NCI-H345 (cell line): ENCODE measurements at regions not wholly inside any gene's neighbourhood (a gene's known extent, or its start where the extent isn't known, plus 50 kb on each side); places are given as distances from the start of the nearest gene placed in this dataset.
"Not testable (repeated sequence)": the region's sequence is repeated elsewhere in the genome, so short reads cannot be mapped to it uniquely, and the experiment has no call there.

Experiments used
- DNase-seq: peaks from one replicate; lab custom pipeline; 2025; lab: John Stamatoyannopoulos, UW

- DNase-seq: no peak
Observed at GRCh38 chr1:104163912-104164476, 414.3 kb downstream of the AMY1C start.

- DNase-seq: no peak
Observed at GRCh38 chr1:104172243-104172681, 422.6 kb downstream of the AMY1C start.

DNA sequence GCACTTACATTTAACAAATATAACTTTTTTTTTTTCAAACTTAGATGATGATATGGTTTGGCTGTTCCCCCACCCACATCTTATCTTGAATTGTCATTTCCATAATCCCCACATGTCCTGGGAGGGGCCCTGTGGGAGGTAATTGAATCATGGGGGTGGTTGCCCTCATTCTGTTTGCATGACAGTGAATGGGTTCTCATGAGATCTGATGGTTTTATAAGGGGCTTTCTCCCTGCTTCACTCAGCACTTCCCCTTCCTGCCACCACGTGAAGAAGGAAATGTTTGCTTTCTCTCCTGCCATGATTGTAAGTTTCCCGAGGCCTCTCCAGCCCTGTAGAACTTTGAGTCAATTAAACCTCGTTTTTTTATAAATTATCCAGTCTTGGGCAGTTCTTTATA is 432.6 kb downstream of the AMY1C start:
- DNase-seq: no peak

GRCh38 chr1:104189207-104189606 is 439.5 kb downstream of the AMY1C start:
- DNase-seq: no peak

DNA sequence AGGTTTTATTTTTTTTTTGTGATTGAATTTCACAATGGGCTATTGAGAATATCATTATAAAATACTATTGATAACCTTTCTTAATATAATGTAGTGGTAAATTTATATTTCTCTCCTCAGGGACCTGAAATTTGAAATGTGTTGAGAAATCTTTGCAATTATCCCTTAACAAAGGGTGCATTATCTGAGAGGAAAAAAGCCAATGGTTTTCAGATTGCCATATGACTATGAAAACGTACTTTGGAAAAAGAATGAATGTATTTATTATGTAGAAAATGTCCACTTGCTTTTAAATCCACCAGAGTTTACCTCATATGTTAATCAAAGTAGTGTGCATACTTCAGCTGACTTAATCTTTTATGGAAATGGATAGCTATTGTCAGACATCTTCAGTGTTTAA is 441.1 kb downstream of the AMY1C start:
- no peak for DNase-seq

- no peak for DNase-seq
Observed at GRCh38 chr1:104195395-104195794, 445.7 kb downstream of the AMY1C start.

GRCh38 chr1:104196136-104196535 is 446.4 kb downstream of the AMY1C start:
- no peak for DNase-seq

DNA sequence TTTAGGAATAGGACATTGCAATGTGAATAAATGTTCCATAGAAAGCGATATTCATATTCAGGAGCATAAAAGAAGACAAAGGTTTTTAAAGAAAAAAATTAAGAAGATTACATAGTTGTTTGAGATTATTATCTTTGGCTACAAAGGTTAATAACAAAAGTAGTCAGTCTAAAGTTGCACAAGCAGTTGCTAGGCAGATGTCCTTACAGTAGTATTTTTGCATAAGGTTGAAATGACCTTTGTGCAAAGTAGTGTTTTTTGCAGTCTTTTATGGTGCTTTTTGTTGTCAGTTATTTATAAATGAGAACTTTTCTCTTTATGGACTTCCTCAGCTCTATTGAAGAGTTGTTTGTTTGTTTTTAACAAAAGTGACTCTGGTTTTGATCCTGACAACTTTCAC is 447.8 kb downstream of the AMY1C start:
- no peak for DNase-seq

GRCh38 chr1:104212239-104212638 is 462.5 kb downstream of the AMY1C start:
- no peak for DNase-seq

- DNase-seq: not testable (repeated sequence)
Observed at GRCh38 chr1:104217395-104217986, 467.8 kb downstream of the AMY1C start.

DNA sequence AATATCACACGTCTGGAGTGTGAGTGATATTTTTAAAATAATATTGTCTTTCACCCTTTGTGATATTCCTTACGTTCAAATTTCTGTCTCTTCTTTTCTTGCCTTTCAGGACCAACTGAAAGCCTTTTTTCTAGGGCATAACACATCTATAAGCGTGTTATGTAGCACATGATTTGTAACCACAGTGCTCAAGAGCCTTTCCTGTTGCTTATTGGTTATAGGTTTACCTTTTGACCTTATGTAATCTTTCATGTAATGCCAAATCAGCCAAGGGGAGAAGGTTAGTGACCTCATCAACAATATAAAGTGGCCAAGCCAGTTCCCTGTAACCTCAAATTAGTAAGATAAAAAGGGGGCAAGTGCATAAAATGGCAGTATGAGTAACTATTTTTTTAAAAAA is 480.2 kb downstream of the AMY1C start:
- no peak for DNase-seq

DNA sequence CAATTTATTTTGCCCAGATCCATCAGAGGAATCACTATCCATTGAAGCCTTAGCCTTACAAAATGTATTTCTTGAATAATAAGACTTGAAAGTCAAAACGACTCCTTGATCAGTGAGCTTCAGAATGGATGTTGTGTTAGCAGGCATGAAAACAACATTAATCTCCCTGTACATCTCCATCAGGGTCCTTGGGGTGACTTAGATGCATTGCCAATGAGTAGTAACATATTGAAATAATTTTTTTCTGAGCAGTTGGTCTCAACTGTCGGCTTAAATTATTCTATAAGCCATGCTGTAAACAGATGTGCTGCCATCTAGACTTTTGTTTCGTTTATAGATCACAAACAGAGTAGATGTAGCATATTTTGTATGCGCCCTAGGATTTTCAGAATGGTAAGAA is 482.0 kb downstream of the AMY1C start:
- no peak for DNase-seq

DNA sequence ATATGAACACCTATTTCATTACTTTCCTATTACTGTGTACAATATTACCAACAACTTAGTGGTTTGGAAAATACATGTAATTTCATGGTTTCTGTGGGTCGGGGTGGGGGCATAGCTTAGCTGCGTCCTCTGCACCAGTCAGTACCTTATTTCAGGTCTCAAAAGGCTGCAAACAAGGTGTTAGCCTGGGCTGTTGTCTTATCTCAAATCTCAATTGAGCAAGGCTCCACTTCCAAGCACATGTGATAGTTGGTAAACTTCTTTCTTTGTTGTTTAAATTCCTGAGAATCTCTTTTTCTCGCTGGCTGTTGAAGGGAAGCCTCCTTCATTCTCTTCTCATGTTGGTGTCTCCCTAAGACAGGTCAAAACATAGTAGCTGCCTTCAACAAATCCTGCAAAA is 485.4 kb downstream of the AMY1C start:
- no peak for DNase-seq

DNA sequence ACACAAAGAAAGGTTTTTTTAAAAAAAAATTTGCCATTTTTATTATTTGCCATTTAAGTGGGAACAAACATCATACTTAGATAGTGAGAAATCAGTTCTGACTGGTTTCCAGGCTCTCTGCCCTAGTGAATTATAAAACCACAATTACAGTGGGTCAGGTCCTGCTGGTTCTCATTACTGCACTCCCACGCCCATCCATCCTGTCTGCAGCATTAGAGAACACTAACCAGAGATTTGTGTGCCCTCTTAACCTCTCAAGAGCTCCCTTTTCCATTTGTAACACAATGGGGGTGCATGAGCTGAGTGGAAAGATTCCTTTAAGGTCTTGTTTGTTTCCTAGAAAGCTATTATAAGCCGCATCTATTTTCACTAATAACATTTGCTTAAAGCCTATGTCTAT is 489.3 kb downstream of the AMY1C start:
- no peak for DNase-seq

- no peak for DNase-seq
Observed at GRCh38 chr1:104248385-104248784, 498.7 kb downstream of the AMY1C start.

GRCh38 chr1:104259481-104259880 is 509.8 kb downstream of the AMY1C start:
- DNase-seq: no peak

GRCh38 chr1:104263110-104263509 is 513.4 kb downstream of the AMY1C start:
- DNase-seq: not testable (repeated sequence)

DNA sequence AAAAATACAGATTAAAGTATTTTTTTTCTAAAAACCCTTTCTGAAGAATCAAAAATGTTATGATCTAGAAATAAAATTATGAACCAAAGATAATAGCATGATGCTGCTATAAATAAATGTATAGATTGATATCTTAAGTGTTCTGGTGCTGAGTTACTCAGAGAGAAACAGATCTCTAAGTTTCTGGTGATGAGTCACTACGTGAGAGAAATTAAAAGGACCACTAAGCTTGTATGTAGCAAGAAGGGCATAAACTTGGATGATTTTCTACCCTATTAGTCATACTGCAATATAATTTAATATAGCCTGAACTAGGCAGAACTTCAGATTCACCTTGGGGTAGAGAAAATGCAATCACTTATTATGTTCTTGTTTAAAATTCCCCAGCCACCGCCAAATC is 514.8 kb downstream of the AMY1C start:
- no peak for DNase-seq

DNA sequence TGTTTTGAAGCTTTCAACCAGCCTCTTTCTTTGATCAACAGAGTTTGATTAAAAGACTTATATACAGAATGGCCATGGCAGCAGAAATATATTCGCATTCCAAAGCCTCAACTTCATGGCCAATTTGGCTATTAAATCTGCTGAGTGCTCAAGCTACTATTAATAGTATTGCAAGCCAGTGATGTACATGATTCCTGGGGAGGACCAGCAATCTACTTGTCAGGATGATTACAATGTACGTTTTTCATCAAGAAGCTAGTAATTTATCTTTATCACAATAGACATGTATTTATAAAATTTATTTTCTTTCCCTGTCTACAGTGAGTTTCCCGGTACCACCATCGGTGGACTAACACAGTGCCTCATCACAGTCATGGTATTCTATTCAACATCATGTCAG is 515.5 kb downstream of the AMY1C start:
- DNase-seq: no peak

- no peak for DNase-seq
Observed at GRCh38 chr1:104266612-104267011, 516.9 kb downstream of the AMY1C start.

DNA sequence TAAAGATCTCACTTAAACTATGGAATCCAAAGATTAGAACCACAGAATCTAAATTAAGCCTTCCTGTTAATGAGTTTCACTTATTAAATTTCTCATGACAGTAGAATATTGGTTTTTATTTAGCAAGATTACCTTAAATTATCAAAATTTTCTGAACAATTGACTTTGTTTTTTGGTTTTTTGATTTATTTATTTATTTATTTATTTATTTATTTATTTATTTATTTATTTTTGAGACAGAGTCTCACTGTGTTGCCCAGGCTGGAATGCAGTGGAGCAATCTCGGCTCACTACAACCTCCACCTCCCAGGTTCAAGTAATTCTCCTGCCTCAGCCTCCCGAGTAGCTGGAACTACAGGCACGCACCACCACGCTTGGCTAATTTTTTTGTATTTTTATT is 538.6 kb downstream of the AMY1C start:
- DNase-seq: not testable (repeated sequence)

DNA sequence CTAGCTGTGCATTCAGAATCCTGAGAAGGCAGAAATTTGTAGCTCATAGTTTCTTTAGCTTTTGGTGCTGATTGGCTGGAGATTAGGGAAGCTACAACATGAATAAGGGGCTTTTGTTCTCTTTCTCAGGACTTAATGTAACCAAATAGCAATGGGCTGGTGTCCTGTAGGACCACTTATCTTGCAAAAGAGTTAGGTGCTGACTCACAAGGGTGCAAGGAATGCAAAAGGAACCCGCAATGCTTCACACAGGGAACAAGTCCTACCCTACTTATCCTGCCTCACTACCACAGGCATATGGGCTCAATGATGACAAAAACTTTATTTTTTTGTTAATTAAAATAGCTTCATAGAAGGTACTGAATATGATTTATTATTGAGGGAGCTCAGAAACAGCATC is 541.5 kb downstream of the AMY1C start:
- no peak for DNase-seq

DNA sequence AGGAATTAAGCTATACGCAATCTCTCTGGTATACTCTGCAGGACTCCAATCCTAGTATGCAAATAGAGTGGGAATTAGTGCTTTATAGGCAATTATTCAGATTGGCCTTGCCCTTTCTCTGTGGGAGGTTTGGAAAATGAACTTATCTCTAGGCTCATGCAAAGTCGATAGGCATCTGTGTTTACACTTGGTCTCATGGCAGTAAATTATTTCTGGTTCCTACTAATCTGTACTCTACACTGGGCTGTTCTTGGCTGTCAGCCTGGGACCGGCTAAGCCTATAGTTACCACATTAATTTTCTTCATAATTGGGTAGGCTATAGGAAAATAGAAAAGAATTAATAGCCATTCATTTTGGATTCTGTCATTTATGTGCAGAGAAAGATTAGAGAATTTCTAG is 544.6 kb downstream of the AMY1C start:
- no peak for DNase-seq

DNA sequence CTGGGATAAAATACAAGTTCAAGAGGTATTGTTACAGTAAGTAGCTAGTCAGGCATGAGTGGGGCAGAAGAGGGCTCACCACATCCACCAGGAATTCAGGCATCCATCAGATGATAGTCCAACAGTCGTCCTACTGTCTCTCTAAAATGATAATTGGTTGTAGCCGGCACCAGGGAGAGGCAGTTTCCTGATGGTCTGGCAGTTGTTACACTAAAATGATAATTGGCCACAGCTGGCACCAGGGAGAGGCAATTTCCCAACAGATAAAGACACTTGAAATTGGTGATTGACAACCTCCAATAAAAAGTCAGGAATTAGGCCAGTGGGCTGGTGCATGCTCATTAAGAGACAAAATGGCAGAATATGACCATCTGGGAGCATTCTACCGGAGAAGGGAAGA is 545.8 kb downstream of the AMY1C start:
- DNase-seq: no peak
